Activated CD8-positive, alpha-beta T cell treated with anti-CD3 and anti-CD28 coated beads for 36 hours (primary cell): ENCODE measurements at regions not wholly inside any gene's neighbourhood (a gene's known extent, or its start where the extent isn't known, plus 50 kb on each side); places are given as distances from the start of the nearest gene placed in this dataset.

Experiments
- ATAC-seq: fragments of 200-7000 bp; cut with Tn5 transposase; one replicate; pipeline ENCODE4 v1.10.0; 2021; ENCODE audit warnings: mild to moderate bottlenecking, moderate library complexity
- CTCF ChIA-PET: fragments of 350-600 bp; sonication (Branson Sonifier 250); formaldehyde crosslinking; loops from one replicate; lab custom pipeline; 2021; ENCODE audit warnings: antibody characterized with exemption; lab: Charles Lee
- POLR2A ChIA-PET: fragments of 350-600 bp; sonication (Branson Sonifier 250); formaldehyde crosslinking; loops from one replicate; lab custom pipeline; 2021; ENCODE audit warnings: antibody characterized with exemption; lab: Charles Lee
- DNase-seq: peaks from one replicate; pipeline ENCODE4 v3.0.0-alpha.2; 2020
- H3K27ac Mint-ChIP-seq: one replicate; pipeline ENCODE4 v1.8.0; 2021; ENCODE audit warnings: mild to moderate bottlenecking, mixed read lengths
- H3K27me3 Mint-ChIP-seq: one replicate; pipeline ENCODE4 v1.8.0; 2021; ENCODE audit warnings: mixed read lengths
- H3K36me3 Mint-ChIP-seq: one replicate; pipeline ENCODE4 v1.8.0; 2021; ENCODE audit warnings: low read depth, mixed read lengths
- H3K4me1 Mint-ChIP-seq: one replicate; pipeline ENCODE4 v1.8.0; 2021; ENCODE audit warnings: low read depth, mixed read lengths
- H3K4me3 Mint-ChIP-seq: one replicate; pipeline ENCODE4 v1.8.0; 2021; ENCODE audit warnings: mild to moderate bottlenecking, moderate library complexity, mixed read lengths
- H3K9me3 Mint-ChIP-seq: one replicate; pipeline ENCODE4 v1.8.0; 2021; ENCODE audit warnings: mixed read lengths
- CTCF ChIP-seq: fragments of 200-600 bp; IDR thresholded peaks from one replicate; pipeline ENCODE4 v1.8.0; 2022; ENCODE audit warnings: antibody characterized with exemption, mild to moderate bottlenecking
- intact Hi-C: fragments of 100-400 bp; cut with micrococcal nuclease; formaldehyde crosslinking; loops from one replicate; pipeline ENCODE4 v1.10.0; 2022

GRCh38 chr3:72663429-72663828 lies 184.8 kb downstream of the SHQ1 start:
- Mint-ChIP-seq H3K27me3 (peaks cover 7% of the 10 kb centered on the region), H3K4me3 (no peak overlapping the region), H3K4me1 (peaks cover 5% of the 10 kb centered on the region), H3K27ac (no peak overlapping the region), H3K9me3 (no peaks in the 10 kb centered on the region), H3K36me3 (no peaks in the 10 kb centered on the region)
- ChIA-PET POLR2A (interaction anchor here (1.2 kb wide), 1 partner anchor 22 kb away, joined by 3 read pairs; no protein-coding TSS in a partner anchor), CTCF (no interaction called here)
- no peak for DNase-seq
- intact Hi-C loops: no loop called here
- no peak for TF ChIP-seq CTCF
- no peak for ATAC-seq

- Mint-ChIP-seq H3K4me1 (peaks cover 15% of the 10 kb centered on the region), H3K9me3 (no peaks in the 10 kb centered on the region), H3K36me3 (no peaks in the 10 kb centered on the region), H3K27me3 (peaks cover 11% of the 10 kb centered on the region), H3K27ac (no peak overlapping the region), H3K4me3 (no peak overlapping the region)
- DNase-seq (no peak), ATAC-seq (no peak)
- intact Hi-C loops: no loop called here
- no peak for TF ChIP-seq CTCF
- ChIA-PET POLR2A (no interaction called here), CTCF (interaction anchor here (1.6 kb wide), 1 partner anchor 161 kb away, joined by 4 read pairs; no protein-coding TSS in a partner anchor)
These were observed 187.2 kb downstream of the SHQ1 start for GRCh38 chr3:72661115-72661457.

- Mint-ChIP-seq H3K4me3 (no peak overlapping the region), H3K27ac (no peak overlapping the region), H3K27me3 (peaks cover 12% of the 10 kb centered on the region), H3K36me3 (no peaks in the 10 kb centered on the region), H3K4me1 (peaks cover 15% of the 10 kb centered on the region), H3K9me3 (no peaks in the 10 kb centered on the region)
- TF ChIP-seq CTCF: no peak
- ATAC-seq (no peak), DNase-seq (no peak)
- intact Hi-C loops: no loop called here
- CTCF ChIA-PET: interaction anchor here (1.6 kb wide), 1 partner anchor 162 kb away, joined by 4 read pairs; no protein-coding TSS in a partner anchor
- POLR2A ChIA-PET: interaction anchor here (0.6 kb wide), 1 partner anchor 358 kb away, joined by 3 read pairs; no protein-coding TSS in a partner anchor
These were observed 187.8 kb downstream of the SHQ1 start for GRCh38 chr3:72660270-72661114.

- Mint-ChIP-seq H3K27me3 (peaks cover 16% of the 10 kb centered on the region), H3K4me3 (no peak overlapping the region), H3K9me3 (no peaks in the 10 kb centered on the region), H3K4me1 (peaks cover 15% of the 10 kb centered on the region), H3K36me3 (no peaks in the 10 kb centered on the region), H3K27ac (no peak overlapping the region)
- no peak for ATAC-seq
- ChIA-PET CTCF (interaction anchor here (1.6 kb wide), 1 partner anchor 162 kb away, joined by 4 read pairs; no protein-coding TSS in a partner anchor), POLR2A (no interaction called here)
- intact Hi-C loops: no loop called here
- TF ChIP-seq CTCF: no peak
- DNase-seq: no peak
These were observed 188.6 kb downstream of the SHQ1 start for GRCh38 chr3:72659596-72659995.

- no peak for ATAC-seq
- Mint-ChIP-seq H3K4me1 (peaks cover 15% of the 10 kb centered on the region), H3K27ac (no peak overlapping the region), H3K4me3 (no peak overlapping the region), H3K9me3 (no peaks in the 10 kb centered on the region), H3K27me3 (peaks cover 17% of the 10 kb centered on the region), H3K36me3 (no peaks in the 10 kb centered on the region)
- DNase-seq: no peak
- CTCF ChIA-PET: no interaction called here
- intact Hi-C loops: no loop called here
- POLR2A ChIA-PET: no interaction called here
- no peak for TF ChIP-seq CTCF
These were observed 189.1 kb downstream of the SHQ1 start for GRCh38 chr3:72659188-72659587.
